SK-N-SH (cell line): ENCODE measurements at regions not wholly inside any gene's neighbourhood (a gene's known extent, or its start where the extent isn't known, plus 50 kb on each side); places are given as distances from the start of the nearest gene placed in this dataset.

Experiments
- CTCF ChIA-PET: fragments of 300-600, 350-600 bp; formaldehyde crosslinking; extraction: SDS; loops from one replicate; lab custom pipeline; 2021; lab: Yijun Ruan, JAX
- POLR2A ChIA-PET: fragments of 350-600 bp; sonication (Branson Sonifier 250); formaldehyde crosslinking; extraction: SDS; loops from one replicate; lab custom pipeline; 2020; ENCODE audit warnings: antibody characterized with exemption, inconsistent platforms; lab: Yijun Ruan, JAX
- DNase-seq: peaks from one replicate; pipeline ENCODE4 v3.0.0; 2012
- H2AFZ ChIP-seq: fragments of 200-600 bp; sonication (generic); 2 replicates; pipeline ENCODE4 v1.8.1; 2016; ENCODE audit warnings: antibody characterized with exemption, mild to moderate bottlenecking, low read depth
- H3F3A ChIP-seq: fragments of 200-600 bp; sonication (generic); replicated peaks from 2 replicates; pipeline ENCODE3; 2016; ENCODE audit warnings: antibody characterized with exemption, mild to moderate bottlenecking; ENCODE audit not compliant: insufficient read depth
- H3K27ac ChIP-seq, 2 experiments: fragments of 200-500 bp in 1 of 2; fragments of 200-600 bp in 1 of 2; sonication (Bioruptor generic) in 1 of 2; sonication (generic), shearing (Covaris generic) in 1 of 2; 2 replicates each; pipeline versions ENCODE4 v1.5.1 to v1.6.1; 2014 to 2016; ENCODE audit warnings: low read depth in 2 of 2, inconsistent platforms in 1 of 2, low read length in 1 of 2, mild to moderate bottlenecking in 1 of 2, mixed read lengths in 1 of 2
- H3K27me3 ChIP-seq: fragments of 200-600 bp; sonication (generic), shearing (Covaris generic); 2 replicates; pipeline ENCODE4 v1.6.1; 2016; ENCODE audit warnings: mixed run types; ENCODE audit not compliant: insufficient read depth
- H3K36me3 ChIP-seq, 2 experiments: fragments of 200-500 bp in 1 of 2; fragments of 200-600 bp in 1 of 2; sonication (Bioruptor generic) in 1 of 2; sonication (generic) in 1 of 2; replicated peaks in 1 of 2; 2 replicates each; pipeline versions ENCODE3 to v1.5.1; 2014 to 2016; ENCODE audit warnings: low read length in 1 of 2, mild to moderate bottlenecking in 1 of 2; ENCODE audit not compliant: insufficient read depth in 2 of 2, control insufficient read depth in 1 of 2
- H3K4me1 ChIP-seq, 2 experiments: fragments of 200-500 bp in 1 of 2; fragments of 200-600 bp in 1 of 2; sonication (Bioruptor generic) in 1 of 2; sonication (generic), shearing (Covaris generic) in 1 of 2; 2 replicates each; pipeline versions ENCODE4 v1.5.1 to v1.6.1; 2014 to 2016; ENCODE audit warnings: low read depth in 1 of 2, low read length in 1 of 2, mixed run types in 1 of 2; ENCODE audit not compliant: insufficient read depth in 2 of 2, control insufficient read depth in 1 of 2
- H3K4me2 ChIP-seq: fragments of 200-600 bp; sonication (generic), shearing (Covaris generic); 2 replicates; pipeline ENCODE4 v1.6.1; 2017; ENCODE audit warnings: mixed run types
- H3K4me3 ChIP-seq, 2 experiments: fragments of 200-500 bp in 1 of 2; fragments of 200-600 bp in 1 of 2; sonication (Bioruptor generic) in 1 of 2; sonication (generic), shearing (Covaris generic) in 1 of 2; 2 replicates each; pipeline versions ENCODE4 v1.5.1 to v1.8.1; 2014 to 2016; ENCODE audit warnings: low read depth in 2 of 2, inconsistent platforms in 1 of 2, low read length in 1 of 2, mild to moderate bottlenecking in 1 of 2, mixed read lengths in 1 of 2, moderate library complexity in 1 of 2
- H3K79me2 ChIP-seq: fragments of 200-600 bp; sonication (generic); 2 replicates; pipeline ENCODE4 v1.8.1; 2017; ENCODE audit warnings: mild to moderate bottlenecking; ENCODE audit not compliant: insufficient read depth
- H3K9ac ChIP-seq: fragments of 200-600 bp; sonication (generic); 2 replicates; pipeline ENCODE4 v1.6.1; 2017; ENCODE audit warnings: mixed run types
- H3K9me2 ChIP-seq: fragments of 200-600 bp; sonication (generic); 2 replicates; pipeline ENCODE4 v1.6.1; 2017; ENCODE audit warnings: mixed run types
- H3K9me3 ChIP-seq: fragments of 200-600 bp; sonication (generic); 2 replicates; pipeline ENCODE4 v1.6.1; 2017; ENCODE audit warnings: mixed run types, mild to moderate bottlenecking, moderate library complexity
- H4K20me1 ChIP-seq: fragments of 200-600 bp; sonication (generic); 2 replicates; pipeline ENCODE4 v1.6.1; 2017; ENCODE audit warnings: mild to moderate bottlenecking, mixed run types; ENCODE audit not compliant: insufficient read depth
- ELF1 ChIP-seq: IDR thresholded peaks from 2 replicates; pipeline ENCODE4 v1.4.0; 2012
- FOSL2 ChIP-seq: IDR thresholded peaks from 2 replicates; pipeline ENCODE4 v1.4.0; 2012; ENCODE audit warnings: low read depth, mild to moderate bottlenecking, moderate library complexity, borderline replicate concordance
- GABPA ChIP-seq: IDR thresholded peaks from 2 replicates; pipeline ENCODE4 v1.4.0; 2012; ENCODE audit warnings: low read depth, mild to moderate bottlenecking
- GATA2 ChIP-seq: sonication (generic); formaldehyde crosslinking; IDR thresholded peaks from 2 replicates; pipeline ENCODE4 v1.5.0; 2020; ENCODE audit warnings: mild to moderate bottlenecking, missing genetic modification reagents
- MEF2A ChIP-seq: IDR thresholded peaks from 2 replicates; pipeline ENCODE4 v1.4.0; 2012; ENCODE audit warnings: low read depth, borderline replicate concordance
- MXI1 ChIP-seq: IDR thresholded peaks from 2 replicates; pipeline ENCODE4 v1.6.1; 2012; ENCODE audit warnings: mild to moderate bottlenecking, low read depth, low read length, improper control_type of control experiment
- NFIC ChIP-seq: IDR thresholded peaks from 2 replicates; pipeline ENCODE4 v1.4.0; 2012; ENCODE audit warnings: borderline replicate concordance
- POLR2AphosphoS5 ChIP-seq: IDR thresholded peaks from 2 replicates; pipeline ENCODE4 v1.6.1; 2012; ENCODE audit warnings: low read depth, low read length
- RAD21 ChIP-seq: IDR thresholded peaks from 2 replicates; pipeline ENCODE4 v1.6.1; 2012; ENCODE audit warnings: mild to moderate bottlenecking, low read length
- RCOR1 ChIP-seq: fragments of 150-350 bp; IDR thresholded peaks from 2 replicates; pipeline ENCODE4 v1.6.1; 2017; ENCODE audit warnings: antibody characterized with exemption, low read length
- RFX5 ChIP-seq: IDR thresholded peaks from 2 replicates; pipeline ENCODE4 v1.6.1; 2012; ENCODE audit warnings: mild to moderate bottlenecking, improper control_type of control experiment, low read length
- TCF12 ChIP-seq: IDR thresholded peaks from 2 replicates; pipeline ENCODE4 v1.4.0; 2012
- TEAD4 ChIP-seq: IDR thresholded peaks from 2 replicates; pipeline ENCODE4 v1.4.0; 2012; ENCODE audit warnings: mild to moderate bottlenecking, borderline replicate concordance; ENCODE audit not compliant: insufficient read depth
- YY1 ChIP-seq: IDR thresholded peaks from 2 replicates; pipeline ENCODE4 v1.4.0; 2012; ENCODE audit warnings: low read depth, mild to moderate bottlenecking
- WGBS: methylation state at CpG from one replicate; pipeline ENCODE4 v1.1.6; 2017; ENCODE audit warnings: low lambda C conversion rate; 5-methylcytosine and 5-hydroxymethylcytosine counted together
- TF ChIP-seq, protein P1 (sequence below): fragments of 150-350 bp; IDR thresholded peaks from 2 replicates; pipeline ENCODE4 v1.6.1; 2016; ENCODE audit warnings: mild to moderate bottlenecking, low read depth, low read length
- TF ChIP-seq, protein P2 (sequence below): IDR thresholded peaks from 2 replicates; pipeline ENCODE4; 2012
- TF ChIP-seq, protein P3 (sequence below): IDR thresholded peaks from 2 replicates; pipeline ENCODE4 v1.4.0; 2012; ENCODE audit warnings: low read depth
- TF ChIP-seq, protein P4 (sequence below): IDR thresholded peaks from 2 replicates; pipeline ENCODE4 v1.6.1; 2012; ENCODE audit warnings: mild to moderate bottlenecking, low read depth, low read length, moderate library complexity

DNA sequence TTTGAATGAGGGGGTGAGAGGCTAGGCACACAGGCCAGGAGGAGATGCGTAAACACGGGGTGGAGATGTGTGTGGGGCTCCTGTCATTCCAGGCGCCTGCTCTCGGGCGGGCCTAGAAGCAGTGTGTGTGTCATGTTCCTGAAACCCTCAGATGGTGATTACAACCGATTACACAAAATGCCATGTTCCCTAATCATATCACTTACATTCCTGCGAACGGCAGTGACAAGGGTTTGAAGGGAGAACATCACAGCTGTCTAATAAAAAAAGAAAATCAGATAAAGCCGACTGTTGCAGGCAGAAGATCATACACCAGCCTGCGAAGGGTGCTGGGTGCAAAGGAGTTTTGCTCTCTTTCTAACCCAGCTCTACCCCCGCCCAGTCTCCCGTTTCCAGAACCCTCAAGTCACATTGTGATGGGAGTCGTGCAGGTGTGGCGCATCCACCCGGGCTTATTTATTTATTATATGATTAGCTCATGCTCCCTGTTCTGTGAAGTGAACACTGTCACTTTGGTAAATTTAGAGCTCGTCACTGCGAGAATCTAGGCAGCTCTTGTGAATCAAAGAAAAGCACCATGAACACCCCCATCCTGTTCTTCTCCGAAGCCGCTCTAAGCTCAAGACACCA is 140.3 kb downstream of the NR2F2 start:
- Histone ChIP-seq H3K27ac (no peak overlapping the region), H2AFZ (no peak overlapping the region), H3K9me3 (no peaks in the 10 kb centered on the region; the same call in 1 of the 2 replicates), H3K4me2 (no peak overlapping the region), H3K36me3 (no peaks in the 10 kb centered on the region), H3F3A (no peaks in the 10 kb centered on the region), H3K4me3 (no peak overlapping the region), H3K4me1 (no peaks in the 10 kb centered on the region; a peak in 2 of 4 replicates), H3K9ac (no peak overlapping the region), H3K79me2 (no peaks in the 10 kb centered on the region), H3K27me3 (no peaks in the 10 kb centered on the region), H4K20me1 (no peaks in the 10 kb centered on the region), H3K9me2 (no peaks in the 10 kb centered on the region)
- 16% methylated on average over 19 of the region's 19 CpGs for WGBS
- no peak for DNase-seq
- no peak for TF ChIP-seq RFX5
- TF ChIP-seq, protein P1, sequence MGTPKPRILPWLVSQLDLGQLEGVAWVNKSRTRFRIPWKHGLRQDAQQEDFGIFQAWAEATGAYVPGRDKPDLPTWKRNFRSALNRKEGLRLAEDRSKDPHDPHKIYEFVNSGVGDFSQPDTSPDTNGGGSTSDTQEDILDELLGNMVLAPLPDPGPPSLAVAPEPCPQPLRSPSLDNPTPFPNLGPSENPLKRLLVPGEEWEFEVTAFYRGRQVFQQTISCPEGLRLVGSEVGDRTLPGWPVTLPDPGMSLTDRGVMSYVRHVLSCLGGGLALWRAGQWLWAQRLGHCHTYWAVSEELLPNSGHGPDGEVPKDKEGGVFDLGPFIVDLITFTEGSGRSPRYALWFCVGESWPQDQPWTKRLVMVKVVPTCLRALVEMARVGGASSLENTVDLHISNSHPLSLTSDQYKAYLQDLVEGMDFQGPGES: no peak
- TF ChIP-seq FOSL2: no peak
- no peak for TF ChIP-seq NFIC
- no peak for TF ChIP-seq POLR2AphosphoS5
- no peak for TF ChIP-seq ELF1
- no peak for TF ChIP-seq GATA2 (CRISPR knock-in tag)
- TF ChIP-seq, protein P2, sequence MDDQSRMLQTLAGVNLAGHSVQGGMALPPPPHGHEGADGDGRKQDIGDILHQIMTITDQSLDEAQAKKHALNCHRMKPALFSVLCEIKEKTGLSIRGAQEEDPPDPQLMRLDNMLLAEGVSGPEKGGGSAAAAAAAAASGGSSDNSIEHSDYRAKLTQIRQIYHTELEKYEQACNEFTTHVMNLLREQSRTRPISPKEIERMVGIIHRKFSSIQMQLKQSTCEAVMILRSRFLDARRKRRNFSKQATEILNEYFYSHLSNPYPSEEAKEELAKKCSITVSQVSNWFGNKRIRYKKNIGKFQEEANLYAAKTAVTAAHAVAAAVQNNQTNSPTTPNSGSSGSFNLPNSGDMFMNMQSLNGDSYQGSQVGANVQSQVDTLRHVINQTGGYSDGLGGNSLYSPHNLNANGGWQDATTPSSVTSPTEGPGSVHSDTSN: no peak
- TF ChIP-seq, protein P3, sequence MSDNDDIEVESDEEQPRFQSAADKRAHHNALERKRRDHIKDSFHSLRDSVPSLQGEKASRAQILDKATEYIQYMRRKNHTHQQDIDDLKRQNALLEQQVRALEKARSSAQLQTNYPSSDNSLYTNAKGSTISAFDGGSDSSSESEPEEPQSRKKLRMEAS: no peak
- no peak for TF ChIP-seq TEAD4
- TF ChIP-seq GABPA: no peak
- TF ChIP-seq, protein P4, sequence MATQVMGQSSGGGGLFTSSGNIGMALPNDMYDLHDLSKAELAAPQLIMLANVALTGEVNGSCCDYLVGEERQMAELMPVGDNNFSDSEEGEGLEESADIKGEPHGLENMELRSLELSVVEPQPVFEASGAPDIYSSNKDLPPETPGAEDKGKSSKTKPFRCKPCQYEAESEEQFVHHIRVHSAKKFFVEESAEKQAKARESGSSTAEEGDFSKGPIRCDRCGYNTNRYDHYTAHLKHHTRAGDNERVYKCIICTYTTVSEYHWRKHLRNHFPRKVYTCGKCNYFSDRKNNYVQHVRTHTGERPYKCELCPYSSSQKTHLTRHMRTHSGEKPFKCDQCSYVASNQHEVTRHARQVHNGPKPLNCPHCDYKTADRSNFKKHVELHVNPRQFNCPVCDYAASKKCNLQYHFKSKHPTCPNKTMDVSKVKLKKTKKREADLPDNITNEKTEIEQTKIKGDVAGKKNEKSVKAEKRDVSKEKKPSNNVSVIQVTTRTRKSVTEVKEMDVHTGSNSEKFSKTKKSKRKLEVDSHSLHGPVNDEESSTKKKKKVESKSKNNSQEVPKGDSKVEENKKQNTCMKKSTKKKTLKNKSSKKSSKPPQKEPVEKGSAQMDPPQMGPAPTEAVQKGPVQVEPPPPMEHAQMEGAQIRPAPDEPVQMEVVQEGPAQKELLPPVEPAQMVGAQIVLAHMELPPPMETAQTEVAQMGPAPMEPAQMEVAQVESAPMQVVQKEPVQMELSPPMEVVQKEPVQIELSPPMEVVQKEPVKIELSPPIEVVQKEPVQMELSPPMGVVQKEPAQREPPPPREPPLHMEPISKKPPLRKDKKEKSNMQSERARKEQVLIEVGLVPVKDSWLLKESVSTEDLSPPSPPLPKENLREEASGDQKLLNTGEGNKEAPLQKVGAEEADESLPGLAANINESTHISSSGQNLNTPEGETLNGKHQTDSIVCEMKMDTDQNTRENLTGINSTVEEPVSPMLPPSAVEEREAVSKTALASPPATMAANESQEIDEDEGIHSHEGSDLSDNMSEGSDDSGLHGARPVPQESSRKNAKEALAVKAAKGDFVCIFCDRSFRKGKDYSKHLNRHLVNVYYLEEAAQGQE: no peak
- TF ChIP-seq MEF2A: no peak
- no peak for TF ChIP-seq MXI1
- TF ChIP-seq TCF12: no peak
- TF ChIP-seq RCOR1: no peak
- TF ChIP-seq YY1: no peak
- TF ChIP-seq RAD21: no peak
- ChIA-PET CTCF (no interaction called here), POLR2A (no interaction called here)
